ENCODE measurements at regions not wholly inside any gene's neighbourhood (a gene's known extent, or its start where the extent isn't known, plus 50 kb on each side); places are given as distances from the start of the nearest gene placed in this dataset.

DNA sequence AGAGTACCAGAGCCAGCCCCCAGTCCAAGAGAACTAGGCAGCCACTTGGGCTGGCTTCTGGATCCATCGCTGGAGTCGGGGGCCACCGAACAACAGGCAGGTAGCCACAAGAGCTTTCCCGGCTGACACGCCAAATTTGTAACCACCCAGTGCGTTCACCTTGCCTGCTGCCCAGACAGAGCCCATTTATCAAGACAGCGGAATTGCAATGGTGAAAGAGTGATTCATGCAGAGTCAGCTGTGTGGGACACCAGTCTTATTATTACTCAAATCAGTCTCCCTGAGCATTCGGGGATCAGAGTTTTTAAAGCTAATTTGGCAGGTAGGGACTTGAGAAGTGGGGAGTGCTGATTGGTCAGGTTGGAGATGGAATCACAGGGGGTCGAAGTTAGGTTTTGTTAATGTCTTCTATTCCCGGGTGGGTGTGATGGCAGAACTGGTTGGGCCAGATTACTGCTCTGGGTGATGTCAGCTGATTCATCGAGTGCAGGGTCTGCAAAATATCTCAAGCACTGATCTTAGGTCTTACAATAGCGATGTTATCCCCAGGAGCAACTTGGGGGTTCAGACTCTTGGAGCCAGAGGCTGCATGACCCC is 64.3 kb downstream of the PDE6H start:
- Histone ChIP-seq H3K36me3 (ENCODE audit: control insufficient read depth, insufficient read depth, low read length) (no peaks in the 10 kb centered on the region), H3K23ac (ENCODE audit: low read depth, low read length) (no peak overlapping the region), H4K8ac (ENCODE audit: low read depth in 2 of 2, low read length in 2 of 2) (no peak overlapping the region), H3K56ac (ENCODE audit: extremely low read depth, insufficient read depth, low read length) (no peak overlapping the region), H3K4me3 (ENCODE audit: insufficient read depth, low read depth, low read length) (no peak overlapping the region), H3K27me3 (ENCODE audit: control insufficient read depth, insufficient read depth, low read length) (no peaks in the 10 kb centered on the region), H3K9me3 (ENCODE audit: control insufficient read depth, insufficient read depth, low read length) (no peaks in the 10 kb centered on the region), H3K14ac (replicated peaks; ENCODE audit: low read depth, low read length) (no peak overlapping the region), H2BK20ac (ENCODE audit: low read depth, low read length) (no peak overlapping the region), H3K9me1 (ENCODE audit: insufficient read depth, low read length) (no peaks in the 10 kb centered on the region), H4K20me1 (ENCODE audit: insufficient read depth, low read length) (no peaks in the 10 kb centered on the region), H2BK120ac (ENCODE audit: low read depth, low read length) (no peak overlapping the region), H3K18ac (ENCODE audit: low read depth, low read length) (no peak overlapping the region), H2AFZ (replicated peaks; ENCODE audit: low read length, poor library complexity) (no peak overlapping the region), H3K4me1 (ENCODE audit: control insufficient read depth, insufficient read depth, low read length) (no peaks in the 10 kb centered on the region), H3K27ac (ENCODE audit: insufficient read depth, low read length) (no peak overlapping the region), H2BK15ac (ENCODE audit: low read depth, low read length) (no peak overlapping the region), H2AK9ac (replicated peaks; ENCODE audit: low read depth, low read length, poor library complexity) (no peak overlapping the region), H3K9ac (ENCODE audit: low read depth, low read length) (no peak overlapping the region), H2AK5ac (ENCODE audit: low read depth, low read length) (no peak overlapping the region), H2BK5ac (ENCODE audit: low read depth, low read length, poor library complexity, severe bottlenecking) (no peak overlapping the region), H3K4me2 (ENCODE audit: low read depth, low read length) (no peak overlapping the region), H4K91ac (ENCODE audit: insufficient read depth, low read depth, low read length) (no peak overlapping the region), H3K79me1 (ENCODE audit: low read depth in 1 of 2, low read length in 2 of 2) (no peaks in the 10 kb centered on the region), H4K5ac (ENCODE audit: low read depth, low read length) (no peak overlapping the region), H3K4ac (ENCODE audit: low read depth, low read length) (no peak overlapping the region)
- DNase-seq = no peak
- BruUV-seq (replicated peaks) = no TSS peak
- in situ Hi-C loops (cut with MboI; ENCODE audit: low sequenced_read_pairs) = no loop called here
- no peak for TF ChIP-seq BHLHE40 (IDR thresholded peaks at IDR 0.05; ENCODE audit: low read depth, low read length)
- no peak for TF ChIP-seq MAZ (IDR thresholded peaks at IDR 0.05; ENCODE audit: borderline replicate concordance, low read depth, low read length)
- TF ChIP-seq CEBPB (IDR thresholded peaks at IDR 0.05; ENCODE audit: low read depth, low read length) = no peak
- no peak for TF ChIP-seq POLR2A (IDR thresholded peaks at IDR 0.05; ENCODE audit: low read depth, low read length)
- TF ChIP-seq, protein P1, sequence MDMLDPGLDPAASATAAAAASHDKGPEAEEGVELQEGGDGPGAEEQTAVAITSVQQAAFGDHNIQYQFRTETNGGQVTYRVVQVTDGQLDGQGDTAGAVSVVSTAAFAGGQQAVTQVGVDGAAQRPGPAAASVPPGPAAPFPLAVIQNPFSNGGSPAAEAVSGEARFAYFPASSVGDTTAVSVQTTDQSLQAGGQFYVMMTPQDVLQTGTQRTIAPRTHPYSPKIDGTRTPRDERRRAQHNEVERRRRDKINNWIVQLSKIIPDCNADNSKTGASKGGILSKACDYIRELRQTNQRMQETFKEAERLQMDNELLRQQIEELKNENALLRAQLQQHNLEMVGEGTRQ (IDR thresholded peaks at IDR 0.05; ENCODE audit: low read depth, low read length) = no peak
- TF ChIP-seq NFE2L2 (IDR thresholded peaks at IDR 0.05; ENCODE audit: low read depth, low read length) = no peak
- no peak for TF ChIP-seq RCOR1 (IDR thresholded peaks at IDR 0.05; ENCODE audit: insufficient replicate concordance, low read length)
- 38% methylated on average over 4 of the region's 12 CpGs; no CpG with 5 or more reads in 1 of the 2 experiments for WGBS, 2 experiments (ENCODE audit: extremely low coverage in 2 of 2, insufficient read length in 1 of 2)
- intact Hi-C loops (cut with micrococcal nuclease) = no loop called here
- ChIA-PET POLR2A (ENCODE audit: unreplicated experiment) (no interaction called here), CTCF (no interaction called here)
- no peak for ATAC-seq (ENCODE audit: low read depth)
- dilution Hi-C loops (cut with HindIII; ENCODE audit: low sequenced_read_pairs, unreplicated experiment) = no loop called here
